ENCODE measurements at regions not wholly inside any gene's neighbourhood (a gene's known extent, or its start where the extent isn't known, plus 50 kb on each side); places are given as distances from the start of the nearest gene placed in this dataset.
A peak's percentile ranks its signal among the peaks of the same experiment; 100 is the strongest.
"Not testable (repeated sequence)": the region's sequence is repeated elsewhere in the genome, so short reads cannot be mapped to it uniquely, and the experiment has no call there.

GRCh38 chr15:77870195-77871065 is 207.1 kb downstream of the TBC1D2B start:
- no peak overlapping the region for H2BK120ac ChIP-seq (ENCODE audit: low read depth, low read length)
- peak; percentile 65 for DNase-seq
- no peak overlapping the region for H3K9ac ChIP-seq (ENCODE audit: low read length)
- H3K14ac ChIP-seq (ENCODE audit: low read length in 2 of 2): peak overlapping the region in 1 of 2 experiments; percentile 49
- H3K27me3 ChIP-seq (ENCODE audit: control insufficient read depth in 1 of 2, insufficient read depth in 1 of 2, low read length in 2 of 2): peaks cover 11 to 51% of the 10 kb centered on the region in 2 experiments
- H4K91ac ChIP-seq (ENCODE audit: low read length): peak overlapping the region; percentile 61
- WGBS: 44% methylated on average over 21 of the region's 21 CpGs
- H3K79me1 ChIP-seq (replicated peaks; ENCODE audit: low read length, poor library complexity, severe bottlenecking): no peaks in the 10 kb centered on the region
- H2AFZ ChIP-seq (ENCODE audit: low read depth, low read length): no peak overlapping the region
- no peak overlapping the region for H3K4me2 ChIP-seq (ENCODE audit: low read length, poor library complexity, severe bottlenecking)
- no peak overlapping the region for H3K4ac ChIP-seq (ENCODE audit: low read depth in 1 of 2, low read length in 2 of 2)
- no peak overlapping the region for H3K4me3 ChIP-seq (ENCODE audit: insufficient read depth in 1 of 2, low read depth in 1 of 2, low read length in 2 of 2)
- no peak overlapping the region for H3K27ac ChIP-seq (ENCODE audit: low read length, poor library complexity, severe bottlenecking)
- H3K4me1 ChIP-seq (ENCODE audit: control insufficient read depth, insufficient read depth, low read depth, low read length): peaks cover 32% of the 10 kb centered on the region
- H3K36me3 ChIP-seq (ENCODE audit: control insufficient read depth in 1 of 2, insufficient read depth in 2 of 2, low read depth in 1 of 2, low read length in 2 of 2): peaks cover 0 to 3% of the 10 kb centered on the region in 2 experiments
- no peak overlapping the region for H3K23ac ChIP-seq (ENCODE audit: low read length in 2 of 2)
- H3K9me3 ChIP-seq (ENCODE audit: control insufficient read depth, low read length): no peaks in the 10 kb centered on the region
- H2BK5ac ChIP-seq (ENCODE audit: low read depth, low read length, poor library complexity, severe bottlenecking): no peak overlapping the region
- H2BK12ac ChIP-seq (ENCODE audit: low read length in 2 of 2): no peak overlapping the region
- no peak overlapping the region for H4K8ac ChIP-seq (ENCODE audit: low read length)
- H2BK15ac ChIP-seq (ENCODE audit: low read depth, poor library complexity, severe bottlenecking): no peak overlapping the region
- no peak overlapping the region for H2AK5ac ChIP-seq (ENCODE audit: low read length, severe bottlenecking)
- H3K18ac ChIP-seq (ENCODE audit: low read depth in 1 of 2, low read length in 2 of 2): no peak overlapping the region

GRCh38 chr15:77869021-77869895 is 208.3 kb downstream of the TBC1D2B start:
- H2BK12ac ChIP-seq (ENCODE audit: low read length in 2 of 2): no peak overlapping the region
- peaks cover 44% of the 10 kb centered on the region for H3K4me1 ChIP-seq (ENCODE audit: control insufficient read depth, insufficient read depth, low read depth, low read length)
- no peaks in the 10 kb centered on the region for H3K9me3 ChIP-seq (ENCODE audit: control insufficient read depth, low read length)
- peak overlapping the region; percentile 22 for H3K27ac ChIP-seq (ENCODE audit: low read length, poor library complexity, severe bottlenecking)
- H2AK5ac ChIP-seq (ENCODE audit: low read length, severe bottlenecking): peak overlapping the region; percentile 77
- H4K91ac ChIP-seq (ENCODE audit: low read length): peak overlapping the region; percentile 68
- H3K4ac ChIP-seq (ENCODE audit: low read depth in 1 of 2, low read length in 2 of 2): no peak overlapping the region
- H3K23ac ChIP-seq (ENCODE audit: low read length in 2 of 2): peak overlapping the region in 1 of 2 experiments; percentile 51
- no peak overlapping the region for H3K14ac ChIP-seq (ENCODE audit: low read length in 2 of 2)
- no peak overlapping the region for H2BK15ac ChIP-seq (ENCODE audit: low read depth, poor library complexity, severe bottlenecking)
- no peak overlapping the region for H3K4me2 ChIP-seq (ENCODE audit: low read length, poor library complexity, severe bottlenecking)
- H3K27me3 ChIP-seq (ENCODE audit: control insufficient read depth in 1 of 2, insufficient read depth in 1 of 2, low read length in 2 of 2): peaks cover 11 to 62% of the 10 kb centered on the region in 2 experiments
- peak overlapping the region; percentile 41 to 70 for H3K18ac ChIP-seq (ENCODE audit: low read depth in 1 of 2, low read length in 2 of 2)
- H3K36me3 ChIP-seq (ENCODE audit: control insufficient read depth in 1 of 2, insufficient read depth in 2 of 2, low read depth in 1 of 2, low read length in 2 of 2): peaks cover 0 to 3% of the 10 kb centered on the region in 2 experiments
- H3K9ac ChIP-seq (ENCODE audit: low read length): no peak overlapping the region
- H2BK120ac ChIP-seq (ENCODE audit: low read depth, low read length): no peak overlapping the region
- WGBS: 48% methylated on average over 16 of the region's 17 CpGs
- no peaks in the 10 kb centered on the region for H3K79me1 ChIP-seq (replicated peaks; ENCODE audit: low read length, poor library complexity, severe bottlenecking)
- DNase-seq: peak; percentile 30
- H2BK5ac ChIP-seq (ENCODE audit: low read depth, low read length, poor library complexity, severe bottlenecking): no peak overlapping the region
- no peak overlapping the region for H3K4me3 ChIP-seq (ENCODE audit: insufficient read depth in 1 of 2, low read depth in 1 of 2, low read length in 2 of 2)
- peak overlapping the region; percentile 72 for H4K8ac ChIP-seq (ENCODE audit: low read length)
- H2AFZ ChIP-seq (ENCODE audit: low read depth, low read length): no peak overlapping the region

- not testable (repeated sequence) for H3K4ac ChIP-seq (ENCODE audit: low read depth in 1 of 2, low read length in 2 of 2); H3K9ac ChIP-seq (ENCODE audit: low read length); H3K9me3 ChIP-seq (ENCODE audit: control insufficient read depth, low read length); H3K23ac ChIP-seq (ENCODE audit: low read length in 2 of 2); H2BK120ac ChIP-seq (ENCODE audit: low read depth, low read length); H3K27ac ChIP-seq (ENCODE audit: low read length, poor library complexity, severe bottlenecking); H3K18ac ChIP-seq (ENCODE audit: low read depth in 1 of 2, low read length in 2 of 2); H2BK15ac ChIP-seq (ENCODE audit: low read depth, poor library complexity, severe bottlenecking); H2BK5ac ChIP-seq (ENCODE audit: low read depth, low read length, poor library complexity, severe bottlenecking); H3K36me3 ChIP-seq (ENCODE audit: control insufficient read depth in 1 of 2, insufficient read depth in 2 of 2, low read depth in 1 of 2, low read length in 2 of 2); H3K14ac ChIP-seq (ENCODE audit: low read length in 2 of 2); H4K8ac ChIP-seq (ENCODE audit: low read length); DNase-seq; H3K79me1 ChIP-seq (replicated peaks; ENCODE audit: low read length, poor library complexity, severe bottlenecking); H3K4me2 ChIP-seq (ENCODE audit: low read length, poor library complexity, severe bottlenecking); H2AK5ac ChIP-seq (ENCODE audit: low read length, severe bottlenecking); H2BK12ac ChIP-seq (ENCODE audit: low read length in 2 of 2); H2AFZ ChIP-seq (ENCODE audit: low read depth, low read length)
- 80% methylated on average over 7 of the region's 8 CpGs for WGBS
- Histone ChIP-seq H3K4me3 (ENCODE audit: insufficient read depth in 1 of 2, low read depth in 1 of 2, low read length in 2 of 2) (peak overlapping the region in 1 of 2 experiments; percentile 24), H3K4me1 (ENCODE audit: control insufficient read depth, insufficient read depth, low read depth, low read length) (peaks cover 47% of the 10 kb centered on the region), H3K27me3 (ENCODE audit: control insufficient read depth in 1 of 2, insufficient read depth in 1 of 2, low read length in 2 of 2) (peaks cover 15 to 73% of the 10 kb centered on the region in 2 experiments), H4K91ac (ENCODE audit: low read length) (peak overlapping the region; percentile 46)
These were observed 209.4 kb downstream of the TBC1D2B start for GRCh38 chr15:77868048-77868629.
